Prostate gland (tissue), 2 donors: ENCODE measurements at regions not wholly inside any gene's neighbourhood (a gene's known extent, or its start where the extent isn't known, plus 50 kb on each side); places are given as distances from the start of the nearest gene placed in this dataset.

Experiments
- DNase-seq: peaks from one replicate; pipeline ENCODE4 v3.0.0-alpha.2; 2019; ENCODE audit warnings: low spot score
- H3K27ac ChIP-seq, 2 donors: fragments of 200-600 bp; sonication (generic); 2 replicates each; pipeline ENCODE4 v1.5.1; 2017 to 2019
- H3K27me3 ChIP-seq: fragments of 200-600 bp; sonication (generic); replicated peaks from 2 replicates; pipeline ENCODE4 v1.5.1; 2019; ENCODE audit not compliant: insufficient read depth
- H3K36me3 ChIP-seq, 2 donors: fragments of 200-600 bp; sonication (generic); 1 replicate in 1 of 2; 2 replicates in 1 of 2; pipeline versions ENCODE4 v1.5.1 to v1.8.1; 2017 to 2019
- H3K4me1 ChIP-seq: fragments of 200-600 bp; sonication (generic); replicated peaks from 2 replicates; pipeline ENCODE4 v1.5.1; 2019
- H3K4me3 ChIP-seq, 2 donors: fragments of 200-600 bp; sonication (generic); 2 replicates each; pipeline ENCODE4 v1.5.1; 2017 to 2019
- H3K9me3 ChIP-seq: fragments of 200-600 bp; sonication (generic); 2 replicates; pipeline ENCODE4 v1.5.1; 2017
- POLR2A ChIP-seq: fragments of 450-650 bp; IDR thresholded peaks from one replicate; pipeline ENCODE4 v1.6.1; 2016; ENCODE audit warnings: antibody characterized with exemption, mild to moderate bottlenecking
- POLR2AphosphoS5 ChIP-seq: sonication (generic); formaldehyde crosslinking; IDR thresholded peaks from one replicate; pipeline ENCODE4 v1.6.1; 2017; ENCODE audit warnings: antibody characterized with exemption
- WGBS: methylation state at CpG from one replicate; pipeline ENCODE4 v1.1.5; 2018; 5-methylcytosine and 5-hydroxymethylcytosine counted together
- intact Hi-C: fragments of 100-400 bp; cut with DNase I; formaldehyde crosslinking; loops from one replicate; pipeline ENCODE4 v1.14.2; 2022
- TF ChIP-seq, protein P1 (sequence below), 4 experiments: fragments of 200-600 bp in 2 of 4; fragments of 450-650 bp in 2 of 4; sonication (generic) in 2 of 4; IDR thresholded peaks; 1 replicate in 3 of 4; 2 replicates in 1 of 4; pipeline ENCODE4 v1.5.1; 2016 to 2019; ENCODE audit warnings: antibody characterized with exemption in 4 of 4, mild to moderate bottlenecking in 2 of 4, moderate library complexity in 2 of 4

GRCh38 chr3:181626036-181626435 lies 85.7 kb upstream of the SOX2 start:
- Histone ChIP-seq H3K36me3 (no peaks in the 10 kb centered on the region), H3K9me3 (no peaks in the 10 kb centered on the region), H3K27ac (no peak overlapping the region), H3K27me3 (no peaks in the 10 kb centered on the region), H3K4me3 (no peak overlapping the region), H3K4me1 (no peaks in the 10 kb centered on the region)
- intact Hi-C loops: no loop called here
- 53% methylated on average over 1 of the region's 1 CpG for WGBS
- no peak for DNase-seq
- no peak for TF ChIP-seq POLR2A
- TF ChIP-seq POLR2AphosphoS5: no peak
- TF ChIP-seq, protein P1, sequence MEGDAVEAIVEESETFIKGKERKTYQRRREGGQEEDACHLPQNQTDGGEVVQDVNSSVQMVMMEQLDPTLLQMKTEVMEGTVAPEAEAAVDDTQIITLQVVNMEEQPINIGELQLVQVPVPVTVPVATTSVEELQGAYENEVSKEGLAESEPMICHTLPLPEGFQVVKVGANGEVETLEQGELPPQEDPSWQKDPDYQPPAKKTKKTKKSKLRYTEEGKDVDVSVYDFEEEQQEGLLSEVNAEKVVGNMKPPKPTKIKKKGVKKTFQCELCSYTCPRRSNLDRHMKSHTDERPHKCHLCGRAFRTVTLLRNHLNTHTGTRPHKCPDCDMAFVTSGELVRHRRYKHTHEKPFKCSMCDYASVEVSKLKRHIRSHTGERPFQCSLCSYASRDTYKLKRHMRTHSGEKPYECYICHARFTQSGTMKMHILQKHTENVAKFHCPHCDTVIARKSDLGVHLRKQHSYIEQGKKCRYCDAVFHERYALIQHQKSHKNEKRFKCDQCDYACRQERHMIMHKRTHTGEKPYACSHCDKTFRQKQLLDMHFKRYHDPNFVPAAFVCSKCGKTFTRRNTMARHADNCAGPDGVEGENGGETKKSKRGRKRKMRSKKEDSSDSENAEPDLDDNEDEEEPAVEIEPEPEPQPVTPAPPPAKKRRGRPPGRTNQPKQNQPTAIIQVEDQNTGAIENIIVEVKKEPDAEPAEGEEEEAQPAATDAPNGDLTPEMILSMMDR (IDR thresholded peaks at IDR 0.05): no peak

- no peak for DNase-seq
- H3K4me1 ChIP-seq: no peaks in the 10 kb centered on the region
- intact Hi-C loops: no loop called here
Measured at GRCh38 chr3:181623924-181624694, 87.6 kb upstream of the SOX2 start.

GRCh38 chr3:181622365-181622764 lies 89.4 kb upstream of the SOX2 start:
- 74% methylated on average over 6 of the region's 6 CpGs for WGBS
- H3K27ac ChIP-seq: no peak overlapping the region
- H3K4me3 ChIP-seq: no peak overlapping the region
- intact Hi-C loops: no loop called here
- TF ChIP-seq POLR2A (no peak), POLR2AphosphoS5 (no peak)
- TF ChIP-seq, protein P1 (IDR thresholded peaks at IDR 0.05): no peak
- H3K36me3 ChIP-seq: no peaks in the 10 kb centered on the region
- H3K9me3 ChIP-seq: no peaks in the 10 kb centered on the region
- no peak for DNase-seq
- no peaks in the 10 kb centered on the region for H3K4me1 ChIP-seq
- no peaks in the 10 kb centered on the region for H3K27me3 ChIP-seq

More at GRCh38 chr3:181623924-181624694, 87.6 kb upstream of the SOX2 start:
- no peaks in the 10 kb centered on the region for H3K9me3 ChIP-seq
- H3K27ac ChIP-seq: no peak overlapping the region
- 32% methylated on average over 4 of the region's 4 CpGs for WGBS
- no peaks in the 10 kb centered on the region for H3K36me3 ChIP-seq
- H3K4me3 ChIP-seq: no peak overlapping the region
- TF ChIP-seq POLR2AphosphoS5: no peak
- TF ChIP-seq, protein P1 (IDR thresholded peaks at IDR 0.05): no peak
- TF ChIP-seq POLR2A: no peak
- no peaks in the 10 kb centered on the region for H3K27me3 ChIP-seq

DNA sequence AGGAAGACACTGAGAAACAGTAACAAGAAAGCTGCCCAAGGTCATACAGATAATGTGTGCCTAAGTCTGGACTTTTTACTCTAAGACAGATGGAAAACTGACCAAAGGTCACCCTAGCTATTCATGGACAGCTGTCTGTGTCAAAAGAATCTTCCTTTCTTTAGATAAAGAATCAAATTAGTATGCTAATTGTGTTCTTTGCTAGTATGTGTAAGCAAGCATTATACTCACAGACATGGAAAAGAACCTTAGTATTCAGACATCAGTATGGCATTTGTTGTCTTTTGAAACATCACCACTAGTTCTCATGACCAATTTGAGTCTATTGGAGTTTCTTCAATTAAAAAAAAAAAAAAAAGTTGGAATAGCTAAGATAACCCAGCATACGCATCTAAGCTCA lies 91.8 kb upstream of the SOX2 start:
- WGBS: 85% methylated on average over 1 of the region's 1 CpG
- intact Hi-C loops: loop anchor here (5.0 kb wide), 1 partner anchor 542 kb away; no protein-coding TSS in a partner anchor
- H3K27ac ChIP-seq: no peak overlapping the region
- TF ChIP-seq POLR2AphosphoS5 (no peak), POLR2A (no peak)
- TF ChIP-seq, protein P1 (IDR thresholded peaks at IDR 0.05): no peak
- no peaks in the 10 kb centered on the region for H3K27me3 ChIP-seq
- no peak overlapping the region for H3K4me3 ChIP-seq
- H3K9me3 ChIP-seq: no peaks in the 10 kb centered on the region
- H3K36me3 ChIP-seq: no peaks in the 10 kb centered on the region
- no peak for DNase-seq
- H3K4me1 ChIP-seq: no peaks in the 10 kb centered on the region

GRCh38 chr3:181618260-181618659 lies 93.5 kb upstream of the SOX2 start:
- intact Hi-C loops: loop anchor here (5.0 kb wide), 1 partner anchor 544 kb away; no protein-coding TSS in a partner anchor
- Histone ChIP-seq H3K27ac (no peak overlapping the region), H3K36me3 (no peaks in the 10 kb centered on the region), H3K4me3 (no peak overlapping the region), H3K9me3 (no peaks in the 10 kb centered on the region), H3K4me1 (no peaks in the 10 kb centered on the region), H3K27me3 (no peaks in the 10 kb centered on the region)
- 77% methylated on average over 1 of the region's 1 CpG for whole genome bisulfite sequencing
- TF ChIP-seq, protein P1 (IDR thresholded peaks at IDR 0.05): no peak
- no peak for TF ChIP-seq POLR2AphosphoS5
- TF ChIP-seq POLR2A: no peak
- no peak for DNase-seq
